ENCODE measurements at regions not wholly inside any gene's neighbourhood (a gene's known extent, or its start where the extent isn't known, plus 50 kb on each side); places are given as distances from the start of the nearest gene placed in this dataset.
"Not testable (repeated sequence)": the region's sequence is repeated elsewhere in the genome, so short reads cannot be mapped to it uniquely, and the experiment has no call there.

- DNase-seq, result no peak
These were observed 85.4 kb downstream of the IER5 start for GRCh38 chr1:181173761-181174447.

- DNase-seq, result no peak
These were observed 86.4 kb downstream of the IER5 start for GRCh38 chr1:181174861-181175260.

- DNase-seq, result no peak
These were observed 86.9 kb downstream of the IER5 start for GRCh38 chr1:181175356-181175910.

GRCh38 chr1:181175955-181176354 is 87.5 kb downstream of the IER5 start:
- DNase-seq, result no peak

GRCh38 chr1:181178241-181178879 is 89.9 kb downstream of the IER5 start:
- DNase-seq, result no peak

GRCh38 chr1:181179279-181179986 is 90.9 kb downstream of the IER5 start:
- DNase-seq, result no peak

GRCh38 chr1:181179987-181180365 is 91.5 kb downstream of the IER5 start:
- DNase-seq, result peak; percentile 63

- DNase-seq, result no peak
These were observed 92.0 kb downstream of the IER5 start for GRCh38 chr1:181180407-181181031.

- no peak for DNase-seq
These were observed 93.5 kb downstream of the IER5 start for GRCh38 chr1:181181792-181182585.

GRCh38 chr1:181184621-181185020 is 96.1 kb downstream of the IER5 start:
- no peak for DNase-seq

GRCh38 chr1:181185461-181185860 is 97.0 kb downstream of the IER5 start:
- DNase-seq, result no peak

GRCh38 chr1:181186133-181186532 is 97.6 kb downstream of the IER5 start:
- DNase-seq, result not testable (repeated sequence)

- DNase-seq, result no peak
These were observed 99.0 kb downstream of the IER5 start for GRCh38 chr1:181187337-181188126.

GRCh38 chr1:181189245-181189644 is 100.7 kb downstream of the IER5 start:
- DNase-seq, result no peak

- peak; percentile 9 for DNase-seq
These were observed 101.3 kb downstream of the IER5 start for GRCh38 chr1:181189691-181190363.

- no peak for DNase-seq
These were observed 102.0 kb downstream of the IER5 start for GRCh38 chr1:181190364-181191035.

GRCh38 chr1:181191494-181192040 is 103.1 kb downstream of the IER5 start:
- no peak for DNase-seq

- DNase-seq, result no peak
These were observed 103.8 kb downstream of the IER5 start for GRCh38 chr1:181192316-181192715.

- no peak for DNase-seq
These were observed 114.6 kb downstream of the IER5 start for GRCh38 chr1:181202986-181203555.

- DNase-seq, result no peak
These were observed 116.0 kb downstream of the IER5 start for GRCh38 chr1:181204530-181204929.

Measured in DMS79 (cell line).